Non-pigmented ciliary epithelial cell (primary cell): ENCODE measurements at regions not wholly inside any gene's neighbourhood (a gene's known extent, or its start where the extent isn't known, plus 50 kb on each side); places are given as distances from the start of the nearest gene placed in this dataset.
A peak's percentile ranks its signal among the peaks of the same experiment; 100 is the strongest.

Experiments
- DNase-seq: peaks from one replicate; pipeline ENCODE4 v3.0.0-alpha.2; 2010; ENCODE audit warnings: low read depth

DNA sequence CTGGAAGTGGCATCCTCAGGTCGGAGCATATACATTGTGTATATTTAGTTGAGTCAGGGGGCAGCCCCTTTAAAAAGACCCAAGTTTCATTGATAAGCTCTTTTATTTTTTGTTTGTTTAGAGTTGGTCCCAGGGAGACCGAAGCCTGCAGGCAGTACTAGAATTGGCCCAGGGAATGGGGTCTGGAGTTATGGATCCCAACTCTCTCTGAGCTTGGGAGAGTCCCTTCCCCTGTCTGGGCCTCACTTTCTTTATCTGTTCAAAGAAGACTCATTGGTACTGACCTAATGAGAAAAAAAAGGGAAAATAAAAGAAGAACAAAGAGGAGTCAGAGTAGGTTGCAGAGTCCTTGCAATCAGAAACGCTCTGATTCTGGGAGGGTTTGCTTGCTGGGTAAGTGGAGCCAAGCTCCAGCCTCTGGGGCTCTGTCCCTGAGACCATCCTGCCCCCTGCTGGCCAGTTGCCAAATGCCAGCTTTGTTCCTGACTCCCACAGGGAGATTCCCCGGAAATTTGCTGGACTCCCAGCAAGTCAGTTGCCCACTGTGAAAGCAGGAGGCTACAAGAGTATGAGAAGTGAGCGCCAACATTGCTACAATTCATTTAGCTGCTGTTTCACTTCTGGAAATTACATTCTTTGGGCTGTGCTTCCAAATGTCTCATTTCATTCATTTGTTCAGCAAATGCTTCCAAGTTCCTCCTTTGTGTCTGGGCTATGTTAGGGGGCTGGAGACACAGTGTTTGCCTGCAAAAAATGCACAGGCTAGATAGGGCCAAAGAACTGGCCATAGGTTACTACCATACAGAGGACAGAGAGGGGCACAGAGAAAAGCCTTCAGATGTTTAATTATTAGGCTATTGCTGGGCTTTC, 156.2 kb downstream of the MELK start:
- DNase-seq = peak; percentile 52

DNA sequence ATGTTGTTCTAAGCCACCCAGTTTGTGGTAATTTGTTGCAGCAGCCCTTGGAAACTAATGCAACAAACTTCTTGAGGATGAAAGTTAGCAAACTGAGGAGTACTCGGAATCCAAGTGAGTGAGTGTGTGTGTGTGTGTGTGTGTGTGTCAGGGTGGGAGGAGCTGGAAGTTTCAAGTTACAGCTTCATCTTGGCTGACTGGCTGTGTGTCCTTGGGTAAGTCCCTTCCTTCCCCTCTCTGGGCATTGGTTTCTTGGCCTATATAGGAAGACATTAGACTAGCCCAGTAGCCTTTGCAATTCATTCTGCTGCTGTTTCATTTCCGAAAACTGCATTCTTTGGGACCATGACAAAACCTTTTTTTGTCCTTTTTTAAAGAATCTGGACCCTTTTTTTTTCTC, 157.2 kb downstream of the MELK start:
- DNase-seq = no peak

DNA sequence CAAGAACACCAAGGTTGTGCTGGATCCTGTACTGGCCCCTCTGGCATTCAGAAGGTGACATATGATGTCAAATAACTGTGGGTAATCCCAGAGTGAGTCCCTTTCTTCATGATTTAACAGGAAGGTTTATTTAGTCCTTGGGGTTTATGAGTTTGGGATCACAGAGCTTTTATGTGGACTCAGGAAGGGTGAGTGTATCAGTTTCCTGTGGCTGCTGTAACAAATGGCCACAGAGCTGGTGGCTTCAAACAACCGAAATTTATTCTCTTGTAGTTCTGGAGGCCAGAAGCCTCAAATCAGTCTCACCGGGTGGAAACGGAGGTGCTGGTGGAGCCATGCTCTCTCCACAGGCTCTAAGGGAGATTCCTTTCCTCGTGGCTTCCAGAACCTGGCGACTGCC, 157.7 kb downstream of the MELK start:
- no peak for DNase-seq

DNA sequence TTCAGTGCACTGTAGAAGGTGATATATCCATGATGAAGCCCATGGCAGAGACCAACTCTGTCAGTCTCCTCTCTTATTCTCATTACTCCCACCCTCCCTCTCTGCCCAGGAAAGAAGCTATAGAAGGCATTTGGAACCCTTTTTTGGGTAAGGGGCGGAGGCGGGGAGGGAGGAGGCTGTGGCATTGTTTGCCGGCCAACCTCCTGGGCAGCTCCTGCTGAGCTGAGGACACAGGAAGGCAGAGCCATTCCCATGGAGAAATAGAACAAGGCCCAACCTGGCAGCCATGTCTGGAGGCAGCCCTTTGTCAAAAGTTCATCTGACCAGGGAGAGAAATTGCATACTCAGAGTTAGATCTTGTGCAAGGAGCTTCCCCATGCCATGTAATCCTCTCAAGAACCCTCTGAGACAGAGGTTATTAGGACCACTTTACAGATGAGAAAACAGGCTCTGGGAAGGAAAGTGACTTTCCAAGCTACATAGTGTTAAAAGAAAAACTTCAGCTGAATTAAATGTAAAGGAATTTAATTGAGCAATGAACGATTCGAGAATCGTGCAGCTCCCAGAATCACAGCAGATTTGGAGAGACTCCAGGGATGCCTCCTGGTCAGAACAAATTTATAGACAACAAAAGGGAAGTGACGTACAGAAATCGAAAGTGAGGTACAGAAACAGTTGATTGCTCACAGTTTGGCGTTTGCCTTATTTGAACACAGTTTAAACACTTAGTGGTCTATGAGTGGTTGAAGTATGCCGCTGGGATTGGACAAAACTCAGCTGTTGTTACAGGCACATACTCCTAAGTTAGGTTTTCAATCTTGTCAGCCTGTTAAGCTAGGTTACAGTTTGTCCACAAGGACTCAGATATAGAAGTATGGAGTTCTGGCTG, 158.6 kb downstream of the MELK start:
- DNase-seq = no peak

DNA sequence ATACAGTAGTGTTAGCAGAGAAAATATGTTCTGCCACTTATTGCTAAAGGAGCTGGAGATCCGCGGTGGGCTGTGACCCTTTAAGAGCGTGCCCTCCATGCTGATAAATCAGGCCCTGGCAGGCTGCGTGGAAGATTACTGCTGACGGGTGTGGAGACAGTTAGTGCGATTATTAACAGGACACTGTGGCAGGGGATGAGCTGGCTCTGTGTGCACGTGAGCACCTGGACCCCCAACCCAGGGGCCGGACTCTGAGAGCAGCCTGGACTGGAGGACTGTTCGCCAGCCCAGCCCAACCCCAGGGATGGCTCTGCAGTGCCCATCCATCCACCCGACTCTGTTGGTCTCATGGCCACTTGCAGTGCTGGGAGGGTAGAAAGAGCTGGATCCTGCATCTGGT, 162.0 kb downstream of the MELK start:
- DNase-seq = no peak

DNA sequence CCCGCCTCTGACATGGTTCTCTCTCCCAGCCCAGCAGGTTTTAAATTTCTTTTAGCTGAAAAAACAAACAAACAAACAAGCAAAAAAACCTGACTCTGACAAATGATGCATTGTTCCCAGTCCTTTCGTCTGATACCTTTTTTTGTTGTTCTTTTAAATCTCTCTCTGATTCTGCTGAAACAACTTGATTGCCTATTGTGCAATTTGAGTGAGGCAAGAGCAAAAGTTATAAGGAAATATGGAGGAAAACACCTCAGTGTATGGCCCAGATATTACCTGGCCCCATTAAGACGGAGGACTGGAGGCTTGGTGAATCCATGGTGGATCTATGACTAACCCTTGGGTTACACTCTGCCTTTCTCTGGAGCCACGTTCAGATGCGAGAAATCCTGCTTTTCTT, 164.0 kb downstream of the MELK start:
- no peak for DNase-seq

DNA sequence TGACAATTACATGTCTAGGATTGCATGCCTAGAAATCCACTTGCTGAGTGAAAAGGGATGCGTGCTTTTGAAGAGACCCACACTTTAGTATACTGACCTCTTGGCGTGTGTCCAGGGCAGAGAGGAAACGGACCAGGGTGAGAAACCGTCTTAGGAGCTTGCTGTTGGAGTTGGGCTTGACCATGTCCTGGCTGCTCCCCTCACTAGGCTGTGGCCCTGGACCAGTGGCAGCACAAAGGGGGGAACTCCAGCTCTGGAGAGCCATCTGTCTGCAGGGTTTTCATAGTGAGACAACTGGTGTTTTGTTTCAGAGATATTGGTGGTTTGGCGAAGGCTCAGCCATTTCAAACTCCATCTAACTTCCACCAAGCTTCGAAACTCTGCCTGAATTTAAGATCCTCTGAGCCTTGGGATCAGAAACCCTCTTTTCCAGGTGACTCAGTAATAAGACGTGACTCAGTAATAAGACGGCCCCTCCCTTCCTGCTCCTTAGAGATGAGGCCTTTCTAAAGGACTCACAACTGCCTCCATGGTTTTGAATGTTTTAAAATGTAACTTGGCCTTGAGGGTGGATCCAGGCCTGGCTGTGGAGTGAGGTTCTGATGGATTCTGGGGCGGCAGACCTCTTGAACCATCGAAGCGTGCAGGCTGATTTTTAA, 165.8 kb downstream of the MELK start:
- DNase-seq = no peak

DNA sequence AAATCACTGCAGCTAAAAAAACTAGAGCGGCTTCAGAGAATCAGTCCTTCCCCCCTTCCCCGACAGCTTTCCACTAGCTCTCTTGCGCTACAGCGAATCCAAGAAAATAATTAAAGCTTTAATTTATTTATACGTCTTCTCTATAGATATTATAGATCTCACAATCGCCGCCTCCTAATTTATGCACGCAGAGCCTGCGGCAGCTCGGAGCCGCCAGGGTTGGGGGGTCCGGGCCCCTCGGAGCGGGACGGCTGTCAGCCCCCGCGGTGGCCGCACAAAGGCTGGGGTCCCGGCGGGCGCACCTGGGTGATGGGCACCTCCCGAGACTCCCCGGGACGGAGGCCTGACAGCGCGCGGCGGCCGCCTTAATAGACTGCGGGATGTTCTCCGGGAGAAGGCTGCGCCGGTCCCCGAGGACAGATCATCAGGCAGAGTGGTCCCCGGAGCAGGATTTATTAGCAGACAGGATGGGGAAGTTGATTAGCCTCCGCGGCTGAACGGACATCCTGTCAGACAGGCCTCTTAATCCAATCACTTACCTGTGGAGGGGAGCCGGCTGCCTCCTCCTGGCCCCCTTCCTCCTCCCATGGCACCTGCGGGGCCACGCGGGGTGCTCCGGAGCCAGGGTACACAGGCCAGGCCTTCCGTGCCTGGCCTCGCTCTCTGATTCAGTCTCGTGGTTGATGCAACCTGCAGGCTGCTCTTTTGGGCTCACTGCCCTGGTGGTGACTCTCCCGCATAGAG, 166.8 kb downstream of the MELK start:
- no peak for DNase-seq

DNA sequence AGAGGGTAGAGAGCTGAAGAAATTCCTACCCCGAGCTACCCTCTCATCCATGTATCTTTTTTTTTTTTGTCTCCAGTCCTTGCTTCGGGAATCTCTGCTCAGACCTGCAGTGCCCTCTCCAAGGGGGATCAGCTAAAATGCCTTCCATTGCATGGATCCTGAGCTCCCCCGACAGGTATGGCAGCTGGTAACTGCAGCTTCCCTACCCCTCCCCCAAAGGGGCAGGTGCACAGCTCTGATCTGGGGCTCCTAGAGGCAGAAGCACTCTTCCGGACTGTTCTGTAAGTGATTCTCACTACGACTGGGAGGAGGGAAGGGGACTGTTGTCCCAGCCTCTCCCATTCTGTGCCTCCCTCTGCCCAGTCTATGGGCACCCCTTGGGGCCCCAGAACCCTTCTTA, 169.6 kb downstream of the MELK start:
- DNase-seq = no peak

DNA sequence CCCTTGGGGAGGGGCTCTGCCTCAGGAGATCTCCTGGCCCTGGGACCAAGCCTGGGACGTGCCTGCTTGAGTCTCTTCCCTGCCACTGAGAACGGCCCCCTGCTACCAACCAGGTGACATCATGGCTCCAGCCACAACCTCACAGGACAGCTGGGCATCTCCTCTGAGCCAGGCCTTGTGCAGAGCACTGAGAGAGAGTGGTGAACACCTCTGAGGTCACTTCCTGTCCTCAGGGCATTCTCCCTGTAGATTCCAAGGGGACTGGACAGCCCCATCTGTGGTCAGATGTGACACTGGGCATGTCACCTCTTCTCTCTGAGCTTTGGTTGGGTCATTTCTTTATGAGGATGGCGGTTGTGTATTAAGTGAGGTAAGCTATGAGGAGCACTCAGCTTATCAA, 172.0 kb downstream of the MELK start:
- no peak for DNase-seq

DNA sequence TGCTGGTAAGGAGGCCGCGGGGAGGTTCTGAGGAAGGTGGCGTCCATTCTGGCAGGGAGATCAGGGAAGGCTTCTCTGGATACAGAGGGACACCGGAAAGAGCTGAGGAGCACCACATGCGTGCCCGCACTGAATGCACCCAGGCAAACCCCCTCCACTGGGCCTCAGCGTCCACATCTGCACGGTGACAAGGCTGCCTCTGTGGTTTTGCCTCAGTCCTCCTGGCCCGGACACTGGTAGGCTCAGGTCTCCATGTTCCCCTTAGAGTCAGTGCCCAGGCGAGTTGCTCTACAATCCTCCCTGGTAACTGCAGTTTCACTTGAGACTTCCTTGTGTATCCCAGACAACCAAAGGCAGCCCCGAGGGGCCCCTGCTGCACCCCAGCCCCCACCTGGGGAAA, 173.3 kb downstream of the MELK start:
- no peak for DNase-seq

DNA sequence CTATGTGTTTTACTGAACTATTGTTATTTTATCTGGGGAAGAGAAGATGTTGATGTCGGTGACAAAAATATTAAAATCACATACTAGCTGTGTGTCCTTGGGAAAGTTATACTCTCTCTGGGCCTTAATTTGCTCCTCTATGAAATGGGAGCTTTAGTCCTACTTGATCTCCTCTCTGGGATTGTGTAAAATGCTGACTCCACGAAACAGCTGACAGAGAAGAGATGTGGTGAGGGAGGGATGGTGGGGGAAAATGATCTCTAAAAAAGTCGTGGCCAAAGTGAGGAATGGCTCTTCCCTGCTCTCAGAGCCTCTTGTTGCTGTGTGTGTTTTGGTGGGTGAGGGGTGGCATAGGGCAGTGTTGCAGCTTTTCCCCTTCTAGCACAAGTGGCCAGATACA, 173.7 kb downstream of the MELK start:
- DNase-seq = no peak

DNA sequence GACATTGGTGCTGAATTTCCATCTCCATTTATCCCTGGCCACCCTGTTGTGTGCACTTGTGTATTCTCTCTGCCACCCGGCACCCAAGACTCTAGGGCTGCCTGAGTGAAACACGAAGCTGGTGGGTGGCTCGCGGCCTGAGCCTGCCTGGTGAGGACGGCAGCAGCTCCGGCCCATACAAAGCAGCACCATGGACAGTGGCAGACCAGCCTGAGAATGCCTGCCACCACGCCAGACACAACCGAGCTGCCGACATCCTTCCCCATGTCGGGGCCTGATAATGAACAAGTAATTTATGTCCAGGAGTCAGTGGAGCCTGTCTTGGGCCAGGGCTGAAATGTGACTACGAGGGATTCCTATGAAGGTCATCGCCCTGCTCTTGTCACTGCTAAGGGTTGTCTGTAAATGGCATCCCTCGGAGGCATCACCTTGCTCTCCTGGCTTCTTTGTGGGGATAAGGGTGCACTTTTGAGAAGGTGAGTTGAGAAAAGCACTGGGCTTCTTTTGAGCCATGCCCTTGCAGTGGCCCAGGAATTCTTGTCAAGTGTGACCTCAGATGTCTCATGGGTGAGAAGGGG, 175.7 kb downstream of the MELK start:
- DNase-seq = no peak

DNA sequence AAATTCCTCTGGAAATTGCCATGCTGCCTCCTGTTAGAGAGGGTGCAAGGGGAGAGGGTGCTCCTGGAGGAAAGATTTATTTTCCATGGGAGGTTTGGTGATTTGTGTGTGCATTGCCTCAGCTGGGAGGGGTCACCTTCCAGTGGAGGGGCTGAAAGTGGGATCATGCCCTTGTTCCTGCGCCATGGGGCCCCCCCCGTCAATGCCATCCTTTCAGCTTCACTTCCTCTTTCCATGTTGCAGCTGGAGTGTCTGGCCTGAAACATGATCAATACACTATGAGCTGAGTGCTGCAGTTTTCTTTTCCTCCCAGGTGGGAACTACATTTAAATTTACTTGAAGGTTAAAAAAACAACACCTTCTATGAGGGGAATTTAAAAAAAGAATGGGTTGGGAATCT, 176.8 kb downstream of the MELK start:
- no peak for DNase-seq

DNA sequence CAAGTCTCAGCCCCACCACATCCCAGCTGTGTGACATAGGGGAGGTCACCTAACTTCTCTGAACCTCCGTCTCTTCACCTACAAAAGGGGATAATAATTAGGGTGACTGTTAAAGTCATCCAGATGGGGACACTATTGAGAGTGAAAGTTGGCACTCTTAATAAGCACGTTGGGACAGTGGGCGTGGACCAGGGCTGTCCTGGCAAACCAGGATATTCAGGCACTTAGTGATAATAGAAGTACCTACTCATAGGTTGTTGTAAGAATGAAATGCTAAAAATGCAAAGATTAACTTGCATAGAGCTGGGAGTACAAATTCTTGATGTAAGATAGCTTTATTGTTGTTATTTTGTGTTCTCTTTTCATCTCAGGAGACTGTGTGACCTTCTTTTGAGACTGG, 177.9 kb downstream of the MELK start:
- DNase-seq = no peak

DNA sequence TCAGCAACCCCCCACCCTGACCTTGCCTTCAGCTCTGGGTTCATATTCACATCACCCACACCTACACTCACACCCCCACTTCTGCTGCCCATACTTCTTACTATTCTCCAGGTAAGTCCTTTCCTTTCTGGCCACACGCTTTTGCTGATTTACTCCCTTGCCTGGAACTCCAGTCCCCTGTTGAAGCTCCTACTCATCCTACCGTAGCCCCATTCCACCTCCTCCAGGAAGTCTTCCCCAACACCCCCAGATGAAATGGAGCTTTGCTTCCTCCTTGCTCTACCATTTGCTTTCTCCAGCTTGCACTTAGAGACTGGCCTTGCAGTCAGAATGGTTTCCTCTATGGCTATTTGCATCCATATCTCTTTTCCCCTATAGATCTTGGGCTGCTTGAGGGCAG, 182.3 kb downstream of the MELK start:
- no peak for DNase-seq

DNA sequence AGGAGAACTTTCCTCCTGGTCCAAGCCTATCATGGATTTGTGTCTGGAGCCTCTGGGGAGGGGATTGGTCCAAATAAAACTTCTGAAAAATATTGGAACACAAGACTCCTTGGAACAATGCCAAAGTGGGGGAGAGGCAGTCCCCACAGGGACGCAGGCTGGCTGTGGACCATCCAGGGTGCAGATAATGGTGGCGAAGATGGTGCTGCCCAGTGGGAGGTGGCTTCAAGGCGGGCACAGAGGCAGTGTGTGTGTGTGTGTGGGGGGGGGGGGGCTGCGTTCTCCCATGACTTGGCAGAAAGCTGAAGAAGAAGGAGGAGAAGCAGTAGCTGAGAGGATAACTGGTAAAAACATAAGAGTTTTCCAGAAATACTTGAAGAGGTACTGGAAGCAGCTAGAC, 186.4 kb downstream of the MELK start:
- DNase-seq = no peak

DNA sequence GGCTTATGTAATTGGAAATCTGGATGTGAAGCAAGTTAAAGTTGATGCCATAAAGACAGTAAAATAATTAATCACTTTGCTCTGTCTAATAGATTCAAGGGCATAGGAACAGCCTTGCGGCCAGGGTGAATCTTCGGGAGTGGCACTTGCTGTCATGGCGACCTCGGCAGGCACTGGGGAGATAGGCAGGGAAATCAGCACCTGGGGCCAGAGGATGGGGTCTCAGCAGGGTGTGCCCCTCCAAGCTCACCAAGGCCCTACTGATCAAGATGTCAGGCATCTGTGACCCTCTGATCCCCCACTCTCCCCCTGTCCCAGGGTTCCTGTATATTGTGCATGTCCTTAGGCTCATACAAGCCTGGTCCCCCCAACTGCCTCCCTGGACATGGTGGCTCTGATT, 187.3 kb downstream of the MELK start:
- DNase-seq = no peak

DNA sequence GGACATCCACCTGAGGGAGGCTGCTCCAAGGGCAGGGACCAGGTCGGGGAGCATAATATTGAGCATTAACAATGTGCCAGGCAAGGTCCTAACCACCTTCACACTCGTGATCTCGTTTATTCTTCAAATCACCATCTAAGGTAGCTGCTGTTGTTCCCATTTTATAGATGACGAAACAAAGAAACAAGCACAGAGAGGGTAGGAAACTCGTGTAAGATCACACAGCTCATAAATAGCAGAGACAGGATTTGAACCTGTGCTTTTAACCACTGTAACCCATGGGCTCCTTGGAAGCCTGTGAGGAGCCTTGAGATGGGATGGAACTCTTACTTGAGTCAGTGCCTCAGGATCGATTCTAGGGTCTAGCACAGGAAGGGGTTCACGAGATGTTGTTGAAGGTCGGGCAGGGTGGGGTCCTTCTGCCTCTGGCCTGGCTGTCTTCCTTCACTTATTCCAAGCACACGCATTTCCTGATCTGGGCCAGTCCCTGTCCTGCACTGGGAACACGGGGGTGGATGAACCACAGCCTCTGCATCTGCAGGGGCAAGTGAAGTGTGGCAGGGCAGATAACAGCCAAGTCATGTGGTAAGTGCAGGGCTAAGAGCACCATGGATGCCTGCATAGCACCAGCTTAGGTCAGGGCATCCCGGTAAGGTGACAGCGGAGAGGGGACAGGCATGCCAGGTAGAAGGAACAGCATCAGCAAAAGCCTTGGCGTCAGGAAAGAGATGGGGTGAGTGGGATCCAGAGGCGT, 188.1 kb downstream of the MELK start:
- no peak for DNase-seq

DNA sequence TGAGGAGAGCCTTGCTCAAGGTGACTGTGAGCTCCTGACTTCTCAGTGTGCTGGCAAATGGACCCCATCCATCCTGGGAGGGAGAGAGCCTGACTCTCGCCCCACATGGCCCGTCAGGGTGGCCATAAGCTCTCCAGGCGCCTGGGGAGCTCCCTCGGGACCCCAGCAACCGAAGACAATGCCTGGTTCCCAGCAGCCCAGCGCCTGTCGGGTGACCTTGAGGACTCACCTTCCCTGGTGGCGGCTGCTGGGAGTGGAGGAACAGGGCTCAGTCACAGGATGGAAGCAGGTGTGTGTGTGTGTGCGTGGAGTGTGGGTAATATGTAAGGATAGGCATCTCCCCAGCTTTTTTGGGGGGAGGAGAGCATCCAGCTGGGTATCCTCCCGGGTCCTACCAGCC, 190.3 kb downstream of the MELK start:
- DNase-seq = no peak

DNA sequence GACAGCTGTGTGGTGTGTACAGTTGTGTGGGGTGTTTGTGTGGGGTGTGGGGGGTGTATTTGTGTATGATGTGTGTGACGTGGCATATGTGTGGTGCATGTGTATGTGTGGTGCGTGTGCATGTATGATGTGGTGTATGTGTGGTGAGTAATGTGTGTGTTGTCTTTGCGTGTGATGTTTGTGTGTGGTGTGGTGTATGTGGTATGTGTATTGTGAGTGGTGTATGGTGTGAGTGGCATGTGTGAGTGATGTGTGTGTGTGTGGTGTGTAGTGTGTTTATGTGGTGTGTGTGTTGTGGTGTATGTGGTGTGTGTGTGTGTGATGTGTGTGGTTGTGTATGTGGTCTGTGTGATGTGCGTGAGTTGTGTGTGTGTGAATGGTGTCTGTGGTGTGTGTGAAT, 191.1 kb downstream of the MELK start:
- DNase-seq = no peak
